Glutamatergic neuron (in vitro differentiated cells): ENCODE measurements at regions not wholly inside any gene's neighbourhood (a gene's known extent, or its start where the extent isn't known, plus 50 kb on each side); places are given as distances from the start of the nearest gene placed in this dataset.

Experiments
- DNase-seq: peaks from one replicate; pipeline ENCODE4 v3.0.0; 2022
- H3K27ac Mint-ChIP-seq: one replicate; pipeline ENCODE4 v1.8.0; 2020; ENCODE audit warnings: mild to moderate bottlenecking, mixed read lengths, inconsistent platforms; ENCODE audit not compliant: unreplicated experiment
- H3K27me3 Mint-ChIP-seq: one replicate; pipeline ENCODE4 v1.8.0; 2020; ENCODE audit warnings: mild to moderate bottlenecking, moderate library complexity, mixed read lengths, inconsistent platforms; ENCODE audit not compliant: unreplicated experiment
- H3K36me3 Mint-ChIP-seq: one replicate; pipeline ENCODE4 v1.8.0; 2020; ENCODE audit warnings: mild to moderate bottlenecking, mixed read lengths, inconsistent platforms; ENCODE audit not compliant: unreplicated experiment
- H3K4me1 Mint-ChIP-seq: one replicate; pipeline ENCODE4 v1.8.0; 2020; ENCODE audit warnings: mild to moderate bottlenecking, low read depth, mixed read lengths, inconsistent platforms; ENCODE audit not compliant: unreplicated experiment
- H3K4me3 Mint-ChIP-seq: one replicate; pipeline ENCODE4 v1.8.0; 2020; ENCODE audit warnings: mild to moderate bottlenecking, mixed read lengths, inconsistent platforms; ENCODE audit not compliant: unreplicated experiment
- H3K9me3 Mint-ChIP-seq: one replicate; pipeline ENCODE4 v1.8.0; 2020; ENCODE audit warnings: mild to moderate bottlenecking, moderate library complexity, mixed read lengths, inconsistent platforms; ENCODE audit not compliant: unreplicated experiment
- TF ChIP-seq, protein P1 (sequence below): fragments of 200-600 bp; sonication (generic); IDR thresholded peaks from one replicate; pipeline ENCODE4 v1.5.0; 2021; ENCODE audit not compliant: partially characterized antibody, unreplicated experiment

DNA sequence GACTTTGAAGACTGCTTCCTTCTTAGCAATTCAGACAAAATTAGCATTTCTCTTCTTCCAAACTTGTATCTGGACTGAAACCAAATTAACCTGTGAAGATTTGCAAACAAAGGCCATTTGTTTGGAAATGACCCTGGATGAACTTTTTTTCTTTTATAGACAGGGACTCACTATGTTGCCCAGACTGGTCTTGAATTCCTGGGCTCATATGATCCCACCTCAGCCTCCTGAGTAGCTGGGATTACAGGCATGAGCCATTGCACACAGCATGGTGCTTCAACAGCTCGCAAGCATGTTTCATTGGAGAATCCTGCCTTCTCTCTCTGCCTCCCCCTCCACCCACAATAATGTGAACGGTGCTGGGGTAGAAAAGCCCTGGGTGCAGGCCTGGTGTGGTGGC, 170.2 kb downstream of the ARL4C start:
- no peak for DNase-seq
- TF ChIP-seq, protein P1, sequence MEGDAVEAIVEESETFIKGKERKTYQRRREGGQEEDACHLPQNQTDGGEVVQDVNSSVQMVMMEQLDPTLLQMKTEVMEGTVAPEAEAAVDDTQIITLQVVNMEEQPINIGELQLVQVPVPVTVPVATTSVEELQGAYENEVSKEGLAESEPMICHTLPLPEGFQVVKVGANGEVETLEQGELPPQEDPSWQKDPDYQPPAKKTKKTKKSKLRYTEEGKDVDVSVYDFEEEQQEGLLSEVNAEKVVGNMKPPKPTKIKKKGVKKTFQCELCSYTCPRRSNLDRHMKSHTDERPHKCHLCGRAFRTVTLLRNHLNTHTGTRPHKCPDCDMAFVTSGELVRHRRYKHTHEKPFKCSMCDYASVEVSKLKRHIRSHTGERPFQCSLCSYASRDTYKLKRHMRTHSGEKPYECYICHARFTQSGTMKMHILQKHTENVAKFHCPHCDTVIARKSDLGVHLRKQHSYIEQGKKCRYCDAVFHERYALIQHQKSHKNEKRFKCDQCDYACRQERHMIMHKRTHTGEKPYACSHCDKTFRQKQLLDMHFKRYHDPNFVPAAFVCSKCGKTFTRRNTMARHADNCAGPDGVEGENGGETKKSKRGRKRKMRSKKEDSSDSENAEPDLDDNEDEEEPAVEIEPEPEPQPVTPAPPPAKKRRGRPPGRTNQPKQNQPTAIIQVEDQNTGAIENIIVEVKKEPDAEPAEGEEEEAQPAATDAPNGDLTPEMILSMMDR: no peak

DNA sequence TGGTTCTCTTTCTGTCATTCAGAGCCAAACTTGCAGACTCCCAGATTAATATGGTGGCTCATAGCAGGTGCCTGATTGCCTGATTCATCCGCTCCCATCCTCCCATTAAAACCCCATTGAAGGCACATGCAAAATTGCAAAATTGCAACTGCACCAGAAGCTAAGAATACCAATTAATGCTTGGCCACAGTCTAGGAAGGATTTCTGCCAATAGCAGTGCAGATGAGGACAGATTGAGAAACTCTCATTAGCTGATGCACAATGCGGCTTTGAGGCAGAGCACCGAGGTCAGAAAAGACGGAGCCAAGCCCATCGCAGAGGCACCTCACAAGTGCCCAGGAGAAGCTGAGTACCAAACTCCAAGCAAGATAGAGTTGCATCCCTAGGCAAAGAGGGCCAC, 172.8 kb downstream of the ARL4C start:
- DNase-seq: no peak
- Mint-ChIP-seq H3K4me1 (peaks cover 2% of the 10 kb centered on the region), H3K27ac (no peak overlapping the region), H3K27me3 (peaks cover 2% of the 10 kb centered on the region), H3K9me3 (no peaks in the 10 kb centered on the region), H3K36me3 (no peaks in the 10 kb centered on the region), H3K4me3 (no peak overlapping the region)
- TF ChIP-seq, protein P1: no peak

More for the DNA sequence above, 170.2 kb downstream of the ARL4C start:
- Mint-ChIP-seq H3K27me3 (no peaks in the 10 kb centered on the region), H3K4me1 (peaks cover 2% of the 10 kb centered on the region), H3K4me3 (no peak overlapping the region), H3K36me3 (no peaks in the 10 kb centered on the region), H3K9me3 (no peaks in the 10 kb centered on the region), H3K27ac (no peak overlapping the region)

DNA sequence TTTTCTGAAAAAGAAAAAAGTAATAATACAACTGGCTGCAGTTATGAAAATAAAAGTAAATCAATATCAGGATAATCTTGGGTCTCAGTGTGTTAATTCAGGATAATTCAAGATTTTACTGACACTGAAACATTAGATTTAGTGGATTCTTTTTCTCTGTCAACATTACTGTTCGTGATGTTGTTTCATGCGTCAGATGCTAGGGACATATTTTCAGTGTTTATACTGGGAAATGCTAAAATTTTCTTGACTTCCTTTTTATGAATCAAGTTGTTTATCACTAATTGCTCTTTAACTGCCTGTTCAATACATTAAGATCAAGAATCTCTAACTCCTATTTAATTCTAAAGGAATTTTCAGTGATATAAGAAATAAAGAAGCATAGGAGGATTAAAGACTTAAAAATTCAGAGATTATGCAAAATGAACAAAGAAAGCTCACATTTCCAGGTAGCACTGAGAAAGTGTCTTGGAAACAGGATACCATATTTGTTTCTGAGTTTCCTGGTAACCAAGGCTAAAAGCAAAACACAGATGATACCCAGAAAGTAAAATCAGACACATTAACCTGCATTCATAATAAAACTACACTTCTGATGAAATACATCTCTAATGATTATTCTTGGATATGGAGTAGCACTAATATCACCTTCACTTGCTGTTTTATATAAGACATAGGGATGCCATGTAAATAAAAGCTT, 174.0 kb downstream of the ARL4C start:
- H3K27ac Mint-ChIP-seq: no peak overlapping the region
- no peaks in the 10 kb centered on the region for H3K9me3 Mint-ChIP-seq
- TF ChIP-seq, protein P1: no peak
- DNase-seq: no peak
- H3K4me3 Mint-ChIP-seq: no peak overlapping the region
- no peaks in the 10 kb centered on the region for H3K4me1 Mint-ChIP-seq
- no peaks in the 10 kb centered on the region for H3K36me3 Mint-ChIP-seq
- peaks cover 2% of the 10 kb centered on the region for H3K27me3 Mint-ChIP-seq

DNA sequence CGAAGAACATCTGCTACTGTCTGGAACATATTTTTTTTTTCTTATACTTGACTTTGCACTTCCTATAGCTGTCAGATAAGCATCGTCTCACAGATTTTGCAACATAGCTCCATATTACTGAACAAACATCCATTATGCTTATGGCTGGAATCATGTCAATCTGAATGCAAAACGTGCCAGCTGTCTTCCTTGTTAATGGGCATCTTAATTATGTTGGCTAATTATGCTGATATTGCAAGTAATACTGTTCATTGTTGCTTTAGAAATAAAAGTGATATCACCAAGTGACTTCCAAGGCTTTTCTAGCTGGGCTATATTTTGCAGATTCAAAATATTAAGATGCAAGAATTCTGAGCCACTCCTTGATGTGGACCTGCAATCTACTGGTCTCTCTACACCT, 176.8 kb downstream of the ARL4C start:
- no peak for DNase-seq
- Mint-ChIP-seq H3K27me3 (peaks cover 2% of the 10 kb centered on the region), H3K9me3 (no peaks in the 10 kb centered on the region), H3K4me1 (no peaks in the 10 kb centered on the region), H3K27ac (no peak overlapping the region), H3K4me3 (no peak overlapping the region), H3K36me3 (no peaks in the 10 kb centered on the region)
- TF ChIP-seq, protein P1: no peak

DNA sequence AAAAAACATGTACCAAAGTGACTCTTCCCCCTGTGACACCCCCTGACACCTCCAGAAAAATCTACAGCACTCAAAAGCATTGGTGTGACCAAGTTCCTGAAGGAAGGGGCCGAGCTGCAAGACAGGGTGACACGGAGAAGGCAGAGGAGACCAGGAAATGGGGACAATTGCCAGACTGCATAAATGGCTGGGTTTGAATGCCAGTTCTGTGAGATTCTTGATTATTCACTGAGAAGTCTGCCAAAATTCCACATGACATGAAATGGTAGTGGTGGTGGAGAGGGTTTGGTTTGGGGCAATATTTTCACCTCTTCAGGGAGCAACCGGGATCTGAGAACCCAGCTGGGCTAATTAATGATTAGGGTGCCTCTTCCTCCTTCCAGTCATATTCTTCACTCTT, 178.5 kb downstream of the ARL4C start:
- no peak for DNase-seq
- H3K4me3 Mint-ChIP-seq: no peak overlapping the region
- H3K36me3 Mint-ChIP-seq: no peaks in the 10 kb centered on the region
- H3K4me1 Mint-ChIP-seq: no peaks in the 10 kb centered on the region
- peaks cover 4% of the 10 kb centered on the region for H3K27me3 Mint-ChIP-seq
- H3K9me3 Mint-ChIP-seq: no peaks in the 10 kb centered on the region
- TF ChIP-seq, protein P1: no peak
- no peak overlapping the region for H3K27ac Mint-ChIP-seq
